ENCODE measurements at regions not wholly inside any gene's neighbourhood (a gene's known extent, or its start where the extent isn't known, plus 50 kb on each side); places are given as distances from the start of the nearest gene placed in this dataset.

- TF ChIP-seq ZFP3 (CRISPR knock-in tag; IDR thresholded peaks at IDR 0.05): no peak
Observed at GRCh38 chr20:60447703-60448102, 489.5 kb downstream of the CDH26 start (continued).

- ATAC-seq: no peak
- TF ChIP-seq ESRRG (CRISPR knock-in tag; IDR thresholded peaks at IDR 0.05) (no peak), OSR1 (CRISPR knock-in tag; IDR thresholded peaks at IDR 0.05) (no peak), ZC3H10 (CRISPR knock-in tag; IDR thresholded peaks at IDR 0.05) (no peak), ISL1 (CRISPR knock-in tag; IDR thresholded peaks at IDR 0.05) (no peak), TSHZ2 (CRISPR knock-in tag; IDR thresholded peaks at IDR 0.05) (no peak), TCF4 (CRISPR knock-in tag; IDR thresholded peaks at IDR 0.05; ENCODE audit: borderline replicate concordance) (no peak), ZNF565 (CRISPR knock-in tag; conservative IDR thresholded peaks at IDR 0.05; ENCODE audit: low read depth) (no peak), TOX (CRISPR knock-in tag; IDR thresholded peaks at IDR 0.05; ENCODE audit: borderline replicate concordance) (no peak), CSRNP3 (CRISPR knock-in tag; IDR thresholded peaks at IDR 0.05) (no peak)
Observed at GRCh38 chr20:60453388-60454246, 495.4 kb downstream of the CDH26 start.

- TF ChIP-seq ISL1 (CRISPR knock-in tag; IDR thresholded peaks at IDR 0.05): no peak
- no peak for TF ChIP-seq PPARA (CRISPR knock-in tag; IDR thresholded peaks at IDR 0.05; ENCODE audit: borderline replicate concordance)
- TF ChIP-seq ZNF8 (CRISPR knock-in tag; IDR thresholded peaks at IDR 0.05): no peak
- no peak for TF ChIP-seq ZC3H10 (CRISPR knock-in tag; IDR thresholded peaks at IDR 0.05)
- no peak for TF ChIP-seq CSDC2 (CRISPR knock-in tag; IDR thresholded peaks at IDR 0.05)
- TF ChIP-seq TSHZ2 (CRISPR knock-in tag; IDR thresholded peaks at IDR 0.05): no peak
- no peak for TF ChIP-seq CSRNP3 (CRISPR knock-in tag; IDR thresholded peaks at IDR 0.05)
- no peak for TF ChIP-seq TOX (CRISPR knock-in tag; IDR thresholded peaks at IDR 0.05; ENCODE audit: borderline replicate concordance)
- no peak for TF ChIP-seq ZFP3 (CRISPR knock-in tag; IDR thresholded peaks at IDR 0.05)
- TF ChIP-seq TCF4 (CRISPR knock-in tag; IDR thresholded peaks at IDR 0.05; ENCODE audit: borderline replicate concordance): no peak
- no peak for TF ChIP-seq POU6F1 (CRISPR knock-in tag; IDR thresholded peaks at IDR 0.05; ENCODE audit: borderline replicate concordance, low read depth)
- no peak for TF ChIP-seq SNAI2 (CRISPR knock-in tag; IDR thresholded peaks at IDR 0.05)
- no peak for TF ChIP-seq GLIS3 (CRISPR knock-in tag; IDR thresholded peaks at IDR 0.05)
- no peak for TF ChIP-seq ZFP30 (CRISPR knock-in tag; IDR thresholded peaks at IDR 0.05)
- TF ChIP-seq ZNF70 (CRISPR knock-in tag; IDR thresholded peaks at IDR 0.05): no peak
- no peak for TF ChIP-seq RARB (CRISPR knock-in tag; IDR thresholded peaks at IDR 0.05)
- TF ChIP-seq ARNTL (CRISPR knock-in tag; IDR thresholded peaks at IDR 0.05; ENCODE audit: borderline replicate concordance, low read depth): no peak
- no peak for TF ChIP-seq PATZ1 (CRISPR knock-in tag; IDR thresholded peaks at IDR 0.05; ENCODE audit: borderline replicate concordance)
- no peak for ATAC-seq
Observed at GRCh38 chr20:60454491-60454890, 496.3 kb downstream of the CDH26 start.
